Trophoblast cell (in vitro differentiated cells and primary cell): ENCODE measurements at regions not wholly inside any gene's neighbourhood (a gene's known extent, or its start where the extent isn't known, plus 50 kb on each side); places are given as distances from the start of the nearest gene placed in this dataset.

Experiments
- DNase-seq, 2 donors: peaks; one replicate each; pipeline ENCODE4 v3.0.0-alpha.2; 2016
- H2AFZ ChIP-seq: 2 replicates; pipeline ENCODE4 v1.6.1; 2013; ENCODE audit warnings: low read length, moderate library complexity, mild to moderate bottlenecking; ENCODE audit not compliant: insufficient read depth, poor library complexity
- H2AK5ac ChIP-seq: 2 replicates; pipeline ENCODE4 v1.6.1; 2013; ENCODE audit warnings: mild to moderate bottlenecking, low read length
- H2BK120ac ChIP-seq: 2 replicates; pipeline ENCODE4 v1.6.1; 2013; ENCODE audit warnings: low read length, mild to moderate bottlenecking, moderate library complexity; ENCODE audit not compliant: insufficient read depth, poor library complexity
- H2BK12ac ChIP-seq: 2 replicates; pipeline ENCODE4 v1.6.1; 2013; ENCODE audit warnings: mild to moderate bottlenecking, low read length, moderate library complexity
- H2BK5ac ChIP-seq: 2 replicates; pipeline ENCODE4 v1.6.1; 2013; ENCODE audit warnings: low read length, low read depth, moderate library complexity, mild to moderate bottlenecking; ENCODE audit not compliant: poor library complexity
- H3K14ac ChIP-seq: 2 replicates; pipeline ENCODE4 v1.6.1; 2013; ENCODE audit warnings: mild to moderate bottlenecking, low read length
- H3K18ac ChIP-seq: 2 replicates; pipeline ENCODE4 v1.6.1; 2013; ENCODE audit warnings: mild to moderate bottlenecking, low read length
- H3K23ac ChIP-seq: 2 replicates; pipeline ENCODE4 v1.6.1; 2013; ENCODE audit warnings: low read length
- H3K27ac ChIP-seq: 2 replicates; pipeline ENCODE4 v1.5.1; 2013; ENCODE audit warnings: low read depth, mild to moderate bottlenecking, inconsistent platforms, low read length, moderate library complexity
- H3K27me3 ChIP-seq: 2 replicates; pipeline ENCODE4 v1.6.1; 2013; ENCODE audit warnings: inconsistent platforms, mild to moderate bottlenecking, low read length, moderate library complexity; ENCODE audit not compliant: insufficient read depth
- H3K36me3 ChIP-seq, 2 experiments: 1 replicate in 1 of 2; 2 replicates in 1 of 2; pipeline ENCODE4 v1.6.1; 2013; ENCODE audit warnings: low read length in 2 of 2, mild to moderate bottlenecking in 2 of 2, moderate library complexity in 1 of 2; ENCODE audit not compliant: insufficient read depth in 2 of 2, control insufficient read depth in 1 of 2
- H3K4ac ChIP-seq: 2 replicates; pipeline ENCODE4 v1.6.1; 2013; ENCODE audit warnings: low read depth, mild to moderate bottlenecking, low read length, moderate library complexity
- H3K4me1 ChIP-seq, 2 experiments: 1 replicate in 1 of 2; 2 replicates in 1 of 2; pipeline ENCODE4 v1.6.1; 2013; ENCODE audit warnings: low read length in 2 of 2, mild to moderate bottlenecking in 2 of 2, moderate library complexity in 1 of 2; ENCODE audit not compliant: insufficient read depth in 2 of 2, control insufficient read depth in 1 of 2
- H3K4me2 ChIP-seq: 2 replicates; pipeline ENCODE4 v1.6.1; 2013; ENCODE audit warnings: inconsistent platforms, mild to moderate bottlenecking, low read length, moderate library complexity
- H3K4me3 ChIP-seq: 2 replicates; pipeline ENCODE4 v1.5.1; 2013; ENCODE audit warnings: mild to moderate bottlenecking, low read depth, low read length, inconsistent platforms
- H3K79me1 ChIP-seq: one replicate; pipeline ENCODE4 v1.6.1; 2013; ENCODE audit warnings: low read length
- H3K79me2 ChIP-seq: 2 replicates; pipeline ENCODE4 v1.6.1; 2013; ENCODE audit warnings: low read length, mild to moderate bottlenecking; ENCODE audit not compliant: control insufficient read depth, insufficient read depth, poor library complexity
- H3K9ac ChIP-seq: 2 replicates; pipeline ENCODE4 v1.6.1; 2013; ENCODE audit warnings: mild to moderate bottlenecking, low read length
- H3K9me3 ChIP-seq: 2 replicates; pipeline ENCODE4 v1.6.1; 2013; ENCODE audit warnings: low read depth, mild to moderate bottlenecking, control low read depth, inconsistent platforms, low read length; ENCODE audit not compliant: insufficient read depth
- H4K12ac ChIP-seq: 2 replicates; pipeline ENCODE4 v1.6.1; 2013; ENCODE audit warnings: low read depth, mild to moderate bottlenecking, low read length, moderate library complexity
- H4K8ac ChIP-seq: 2 replicates; pipeline ENCODE4 v1.6.1; 2013; ENCODE audit warnings: low read depth, mild to moderate bottlenecking, low read length, moderate library complexity
- H4K91ac ChIP-seq: one replicate; pipeline ENCODE4 v1.6.1; 2013; ENCODE audit warnings: low read depth, mild to moderate bottlenecking, low read length, moderate library complexity
- WGBS: extraction: QIAGEN DNeasy Blood & Tissue Kit; methylation state at CpG from one replicate; pipeline ENCODE4 v1.1.7; 2013; ENCODE audit warnings: missing lambda C conversion rate; ENCODE audit not compliant: insufficient read length, insufficient coverage; ENCODE audit errors: extremely low coverage; 5-methylcytosine and 5-hydroxymethylcytosine counted together

- Histone ChIP-seq H3K9ac (no peak overlapping the region), H2AK5ac (no peak overlapping the region), H4K8ac (no peak overlapping the region), H3K4me1 (no peaks in the 10 kb centered on the region), H3K9me3 (no peaks in the 10 kb centered on the region), H3K79me2 (no peaks in the 10 kb centered on the region), H2AFZ (no peak overlapping the region), H3K4me2 (no peak overlapping the region), H3K27ac (no peak overlapping the region), H3K23ac (no peak overlapping the region), H3K79me1 (no peaks in the 10 kb centered on the region), H3K4me3 (no peak overlapping the region), H4K12ac (no peak overlapping the region), H2BK12ac (no peak overlapping the region), H2BK120ac (no peak overlapping the region), H3K36me3 (no peaks in the 10 kb centered on the region), H4K91ac (no peak overlapping the region), H3K14ac (no peak overlapping the region), H3K27me3 (no peaks in the 10 kb centered on the region), H3K4ac (no peak overlapping the region), H2BK5ac (no peak overlapping the region), H3K18ac (no peak overlapping the region)
- DNase-seq: no peak
- no CpG with 5 or more reads among the region's 2 CpGs for WGBS
Observed at GRCh38 chr1:96002201-96002600, 719.4 kb upstream of the PTBP2 start.

- Histone ChIP-seq H2BK120ac (no peak overlapping the region), H3K79me1 (no peaks in the 10 kb centered on the region), H2BK12ac (no peak overlapping the region), H3K18ac (no peak overlapping the region), H3K9ac (no peak overlapping the region), H3K4me3 (no peak overlapping the region), H3K9me3 (no peaks in the 10 kb centered on the region), H4K12ac (no peak overlapping the region), H3K79me2 (no peaks in the 10 kb centered on the region), H3K4me2 (no peak overlapping the region), H3K27ac (no peak overlapping the region), H3K36me3 (no peaks in the 10 kb centered on the region), H3K4me1 (no peaks in the 10 kb centered on the region), H4K91ac (no peak overlapping the region), H3K23ac (no peak overlapping the region), H2BK5ac (no peak overlapping the region), H3K4ac (no peak overlapping the region), H3K14ac (no peak overlapping the region), H3K27me3 (no peaks in the 10 kb centered on the region), H2AFZ (no peak overlapping the region), H2AK5ac (no peak overlapping the region), H4K8ac (no peak overlapping the region)
- 100% methylated on average over 1 of the region's 9 CpGs for WGBS
- DNase-seq: no peak
Observed at GRCh38 chr1:96002969-96003964, 718.3 kb upstream of the PTBP2 start.

- Histone ChIP-seq H3K4me2 (no peak overlapping the region), H2AFZ (no peak overlapping the region), H3K9me3 (no peaks in the 10 kb centered on the region), H3K27me3 (no peaks in the 10 kb centered on the region), H3K79me1 (no peaks in the 10 kb centered on the region), H2AK5ac (no peak overlapping the region), H3K27ac (no peak overlapping the region), H4K8ac (no peak overlapping the region), H3K18ac (no peak overlapping the region), H4K91ac (no peak overlapping the region), H4K12ac (no peak overlapping the region), H3K23ac (no peak overlapping the region), H3K4ac (no peak overlapping the region), H3K14ac (no peak overlapping the region), H3K9ac (no peak overlapping the region), H2BK120ac (no peak overlapping the region), H2BK5ac (no peak overlapping the region), H3K36me3 (no peaks in the 10 kb centered on the region), H3K4me1 (no peaks in the 10 kb centered on the region), H3K79me2 (no peaks in the 10 kb centered on the region), H2BK12ac (no peak overlapping the region), H3K4me3 (no peak overlapping the region)
- WGBS: no CpG with 5 or more reads among the region's 3 CpGs
- no peak for DNase-seq
Observed at GRCh38 chr1:96009831-96010434, 711.7 kb upstream of the PTBP2 start.

GRCh38 chr1:96011606-96012005, 710.0 kb upstream of the PTBP2 start:
- H3K9ac ChIP-seq: no peak overlapping the region
- H2AFZ ChIP-seq: no peak overlapping the region
- no peak overlapping the region for H3K4me3 ChIP-seq
- H2BK5ac ChIP-seq: no peak overlapping the region
- H3K4me2 ChIP-seq: no peak overlapping the region
- no peaks in the 10 kb centered on the region for H3K9me3 ChIP-seq
- H3K79me2 ChIP-seq: no peaks in the 10 kb centered on the region
- H2AK5ac ChIP-seq: no peak overlapping the region
- H3K27ac ChIP-seq: no peak overlapping the region
- H4K12ac ChIP-seq: no peak overlapping the region
- no peaks in the 10 kb centered on the region for H3K36me3 ChIP-seq
- H2BK120ac ChIP-seq: no peak overlapping the region
- no CpG with 5 or more reads among the region's 4 CpGs for WGBS
- no peaks in the 10 kb centered on the region for H3K4me1 ChIP-seq
- H3K23ac ChIP-seq: no peak overlapping the region
- H4K91ac ChIP-seq: no peak overlapping the region
- H3K4ac ChIP-seq: no peak overlapping the region
- H2BK12ac ChIP-seq: no peak overlapping the region
- no peak for DNase-seq
- no peaks in the 10 kb centered on the region for H3K27me3 ChIP-seq
- no peak overlapping the region for H4K8ac ChIP-seq
- H3K14ac ChIP-seq: no peak overlapping the region
- H3K18ac ChIP-seq: no peak overlapping the region
- H3K79me1 ChIP-seq: no peaks in the 10 kb centered on the region
